Breast epithelium (tissue), 4 donors: ENCODE measurements at regions not wholly inside any gene's neighbourhood (a gene's known extent, or its start where the extent isn't known, plus 50 kb on each side); places are given as distances from the start of the nearest gene placed in this dataset.

ENCODE experiments used
- DNase-seq, 2 donors: peaks; one replicate each; pipeline ENCODE4 v3.0.0-alpha.2; 2019; ENCODE audit warnings: low spot score in 2 of 2
- H3K27ac ChIP-seq, 2 donors: fragments of 200-600 bp; sonication (generic) in 1 of 2; one replicate each; pipeline ENCODE4 v1.5.1; 2016 to 2019; ENCODE audit warnings: mild to moderate bottlenecking in 1 of 2
- H3K27me3 ChIP-seq, 2 donors: fragments of 200-600 bp; sonication (generic) in 1 of 2; one replicate each; pipeline versions ENCODE4 v1.5.1 to v1.6.0; 2017 to 2019; ENCODE audit warnings: control low read depth in 1 of 2, mild to moderate bottlenecking in 1 of 2
- H3K36me3 ChIP-seq: fragments of 200-600 bp; one replicate; pipeline ENCODE4 v1.5.1; 2019
- H3K4me1 ChIP-seq, 2 donors: fragments of 200-600 bp; sonication (generic); one replicate each; pipeline ENCODE4 v1.5.1; 2016 to 2019; ENCODE audit warnings: control low read depth in 1 of 2
- H3K4me3 ChIP-seq, 3 donors: fragments of 200-600 bp; sonication (generic); 1 replicate in 2 of 3; 2 replicates in 1 of 3; pipeline ENCODE4 v1.5.1; 2016 to 2019; ENCODE audit warnings: mild to moderate bottlenecking in 3 of 3, moderate library complexity in 2 of 3
- H3K9me3 ChIP-seq, 2 donors: fragments of 200-600 bp; sonication (generic) in 1 of 2; one replicate each; pipeline ENCODE4 v1.5.1; 2016 to 2019; ENCODE audit warnings: control low read depth in 1 of 2
- POLR2A ChIP-seq: fragments of 450-650 bp; IDR thresholded peaks from one replicate; pipeline ENCODE4 v1.6.1; 2016; ENCODE audit warnings: antibody characterized with exemption, mild to moderate bottlenecking, moderate library complexity
- POLR2AphosphoS5 ChIP-seq, 3 donors: sonication (generic); formaldehyde crosslinking; IDR thresholded peaks; one replicate each; pipeline ENCODE4 v1.6.1; 2017; ENCODE audit warnings: antibody characterized with exemption in 3 of 3
- intact Hi-C: fragments of 100-400 bp; cut with DNase I; formaldehyde crosslinking; loops from one replicate; pipeline ENCODE4 v1.15.1; 2023; ENCODE audit warnings: low total_unique reads
- TF ChIP-seq, protein P1 (sequence below), 3 donors: fragments of 450-650 bp; IDR thresholded peaks; one replicate each; pipeline ENCODE4 v1.5.1; 2016 to 2017; ENCODE audit warnings: antibody characterized with exemption in 3 of 3, mild to moderate bottlenecking in 3 of 3, moderate library complexity in 3 of 3

- no peak for DNase-seq
- intact Hi-C loops: no loop called here
- H3K4me1 ChIP-seq: no peaks in the 10 kb centered on the region
- H3K9me3 ChIP-seq: no peaks in the 10 kb centered on the region
- H3K27ac ChIP-seq: no peak overlapping the region
- TF ChIP-seq POLR2AphosphoS5 (IDR thresholded peaks at IDR 0.05) (no peak), POLR2A (no peak)
- TF ChIP-seq, protein P1, sequence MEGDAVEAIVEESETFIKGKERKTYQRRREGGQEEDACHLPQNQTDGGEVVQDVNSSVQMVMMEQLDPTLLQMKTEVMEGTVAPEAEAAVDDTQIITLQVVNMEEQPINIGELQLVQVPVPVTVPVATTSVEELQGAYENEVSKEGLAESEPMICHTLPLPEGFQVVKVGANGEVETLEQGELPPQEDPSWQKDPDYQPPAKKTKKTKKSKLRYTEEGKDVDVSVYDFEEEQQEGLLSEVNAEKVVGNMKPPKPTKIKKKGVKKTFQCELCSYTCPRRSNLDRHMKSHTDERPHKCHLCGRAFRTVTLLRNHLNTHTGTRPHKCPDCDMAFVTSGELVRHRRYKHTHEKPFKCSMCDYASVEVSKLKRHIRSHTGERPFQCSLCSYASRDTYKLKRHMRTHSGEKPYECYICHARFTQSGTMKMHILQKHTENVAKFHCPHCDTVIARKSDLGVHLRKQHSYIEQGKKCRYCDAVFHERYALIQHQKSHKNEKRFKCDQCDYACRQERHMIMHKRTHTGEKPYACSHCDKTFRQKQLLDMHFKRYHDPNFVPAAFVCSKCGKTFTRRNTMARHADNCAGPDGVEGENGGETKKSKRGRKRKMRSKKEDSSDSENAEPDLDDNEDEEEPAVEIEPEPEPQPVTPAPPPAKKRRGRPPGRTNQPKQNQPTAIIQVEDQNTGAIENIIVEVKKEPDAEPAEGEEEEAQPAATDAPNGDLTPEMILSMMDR (IDR thresholded peaks at IDR 0.05): no peak
- no peaks in the 10 kb centered on the region for H3K36me3 ChIP-seq
- H3K4me3 ChIP-seq: no peak overlapping the region
- H3K27me3 ChIP-seq: no peaks in the 10 kb centered on the region
These were observed 194.6 kb downstream of the ATXN7L3B start for GRCh38 chr12:74732164-74732784.

GRCh38 chr12:74732826-74733225, 195.2 kb downstream of the ATXN7L3B start:
- DNase-seq: no peak
- H3K4me3 ChIP-seq: no peak overlapping the region
- H3K36me3 ChIP-seq: no peaks in the 10 kb centered on the region
- H3K27ac ChIP-seq: no peak overlapping the region
- TF ChIP-seq POLR2AphosphoS5 (IDR thresholded peaks at IDR 0.05) (no peak), POLR2A (no peak)
- TF ChIP-seq, protein P1 (IDR thresholded peaks at IDR 0.05): no peak
- H3K9me3 ChIP-seq: no peaks in the 10 kb centered on the region
- intact Hi-C loops: no loop called here
- no peaks in the 10 kb centered on the region for H3K27me3 ChIP-seq
- H3K4me1 ChIP-seq: no peaks in the 10 kb centered on the region

- Histone ChIP-seq H3K9me3 (no peaks in the 10 kb centered on the region), H3K4me3 (no peak overlapping the region), H3K36me3 (no peaks in the 10 kb centered on the region), H3K27me3 (no peaks in the 10 kb centered on the region), H3K4me1 (no peaks in the 10 kb centered on the region), H3K27ac (no peak overlapping the region)
- intact Hi-C loops: no loop called here
- DNase-seq: no peak
- TF ChIP-seq POLR2A: no peak
- no peak for TF ChIP-seq POLR2AphosphoS5 (IDR thresholded peaks at IDR 0.05)
- TF ChIP-seq, protein P1 (IDR thresholded peaks at IDR 0.05): no peak
These were observed 203.5 kb downstream of the ATXN7L3B start for GRCh38 chr12:74741112-74741511.

DNA sequence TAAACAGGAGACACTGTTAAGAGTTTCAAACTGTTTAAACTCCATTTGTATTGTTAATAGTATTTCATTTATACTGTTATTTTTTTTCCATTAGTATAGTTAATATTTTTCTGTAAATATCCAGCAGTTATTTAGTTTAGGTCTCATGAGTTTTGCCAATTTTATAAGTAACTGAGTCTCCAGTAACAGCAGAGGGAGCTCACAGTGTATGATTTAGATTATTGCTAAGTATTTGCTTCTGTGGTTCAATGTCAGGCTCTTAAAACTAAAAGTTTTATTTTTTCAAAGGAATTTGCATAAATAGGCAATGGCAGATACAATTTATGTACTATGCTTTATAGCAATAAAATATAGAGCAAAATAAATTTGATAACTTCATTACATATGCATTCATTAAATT, 209.7 kb downstream of the ATXN7L3B start:
- H3K27me3 ChIP-seq: no peaks in the 10 kb centered on the region
- no peak overlapping the region for H3K4me3 ChIP-seq
- intact Hi-C loops: no loop called here
- H3K27ac ChIP-seq: no peak overlapping the region
- H3K9me3 ChIP-seq: no peaks in the 10 kb centered on the region
- TF ChIP-seq POLR2A (no peak), POLR2AphosphoS5 (IDR thresholded peaks at IDR 0.05) (no peak)
- TF ChIP-seq, protein P1 (IDR thresholded peaks at IDR 0.05): no peak
- no peak for DNase-seq
- H3K4me1 ChIP-seq: no peaks in the 10 kb centered on the region
- H3K36me3 ChIP-seq: no peaks in the 10 kb centered on the region

DNA sequence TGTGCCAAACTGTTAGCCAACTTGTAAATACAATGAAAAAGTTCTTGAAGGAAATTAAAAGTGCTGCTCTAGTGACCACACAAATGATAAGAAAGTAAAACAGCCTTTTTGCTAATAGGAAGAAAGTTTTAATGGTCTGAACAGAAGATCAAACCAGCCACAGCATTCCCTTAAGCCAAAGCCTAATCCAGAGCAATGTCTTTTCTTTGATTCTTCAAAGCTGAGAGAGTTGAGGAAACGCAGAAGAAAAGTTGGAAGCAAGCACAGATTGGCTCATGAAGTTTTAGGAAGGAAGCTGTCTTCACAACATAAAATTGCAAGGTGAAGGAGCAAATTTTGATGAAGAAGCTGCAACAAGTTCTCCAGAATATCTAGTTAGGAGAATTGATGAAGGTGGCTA, 213.8 kb downstream of the ATXN7L3B start:
- Histone ChIP-seq H3K4me1 (no peaks in the 10 kb centered on the region), H3K27ac (no peak overlapping the region), H3K36me3 (no peaks in the 10 kb centered on the region), H3K9me3 (no peaks in the 10 kb centered on the region), H3K4me3 (no peak overlapping the region), H3K27me3 (no peaks in the 10 kb centered on the region)
- no peak for TF ChIP-seq POLR2AphosphoS5 (IDR thresholded peaks at IDR 0.05)
- TF ChIP-seq, protein P1 (IDR thresholded peaks at IDR 0.05): no peak
- TF ChIP-seq POLR2A: no peak
- DNase-seq: no peak
- intact Hi-C loops: no loop called here
